Erythroblast (primary cell): ENCODE measurements at regions not wholly inside any gene's neighbourhood (a gene's known extent, or its start where the extent isn't known, plus 50 kb on each side); places are given as distances from the start of the nearest gene placed in this dataset.
"Not testable (repeated sequence)": the region's sequence is repeated elsewhere in the genome, so short reads cannot be mapped to it uniquely, and the experiment has no call there.

Experiments
- DNase-seq, 2 experiments: peaks; one replicate each; lab custom pipeline; 2025; lab: John Stamatoyannopoulos, UW
- GATA1 ChIP-seq: IDR thresholded peaks from 2 replicates; pipeline ENCODE4 v1.6.1; 2011; ENCODE audit warnings: low read depth, mild to moderate bottlenecking, control low read depth, low read length, moderate library complexity
- POLR2A ChIP-seq: IDR thresholded peaks from 2 replicates; pipeline ENCODE4 v1.6.1; 2011; ENCODE audit warnings: mild to moderate bottlenecking, low read length

GRCh38 chr22:47420211-47420610 is 657.8 kb downstream of the TBC1D22A start:
- DNase-seq, result no peak
- TF ChIP-seq POLR2A (no peak), GATA1 (no peak)

- DNase-seq, result no peak
- TF ChIP-seq POLR2A (no peak), GATA1 (no peak)
Observed at GRCh38 chr22:47419239-47419638, 656.8 kb downstream of the TBC1D22A start.

GRCh38 chr22:47417699-47418098 is 655.2 kb downstream of the TBC1D22A start:
- no peak for DNase-seq
- TF ChIP-seq POLR2A, result no peak
- TF ChIP-seq GATA1, result no peak

- DNase-seq, result no peak
- TF ChIP-seq GATA1 (no peak), POLR2A (no peak)
Observed at GRCh38 chr22:47411006-47411405, 648.6 kb downstream of the TBC1D22A start.

- TF ChIP-seq GATA1 (no peak), POLR2A (no peak)
- no peak for DNase-seq
Observed at GRCh38 chr22:47409539-47410275, 647.3 kb downstream of the TBC1D22A start.

GRCh38 chr22:47408409-47408808 is 646.0 kb downstream of the TBC1D22A start:
- no peak for DNase-seq
- TF ChIP-seq POLR2A (no peak), GATA1 (no peak)

- TF ChIP-seq POLR2A (no peak), GATA1 (no peak)
- DNase-seq, result no peak
Observed at GRCh38 chr22:47407461-47408025, 645.1 kb downstream of the TBC1D22A start.

- TF ChIP-seq GATA1, result no peak
- TF ChIP-seq POLR2A, result no peak
- no peak for DNase-seq
Observed at GRCh38 chr22:47406896-47407295, 644.4 kb downstream of the TBC1D22A start.

- no peak for DNase-seq
- TF ChIP-seq POLR2A (no peak), GATA1 (no peak)
Observed at GRCh38 chr22:47406180-47406834, 643.9 kb downstream of the TBC1D22A start.

GRCh38 chr22:47405222-47405621 is 642.8 kb downstream of the TBC1D22A start:
- not testable (repeated sequence) for DNase-seq

GRCh38 chr22:47402876-47403525 is 640.6 kb downstream of the TBC1D22A start:
- TF ChIP-seq GATA1, result no peak
- TF ChIP-seq POLR2A, result no peak
- DNase-seq, result no peak

GRCh38 chr22:47401976-47402770 is 639.7 kb downstream of the TBC1D22A start:
- TF ChIP-seq GATA1 (no peak), POLR2A (no peak)
- no peak for DNase-seq

GRCh38 chr22:47401592-47401898 is 639.1 kb downstream of the TBC1D22A start:
- no peak for TF ChIP-seq POLR2A
- no peak for TF ChIP-seq GATA1
- no peak for DNase-seq
